GM12864 (cell line): ENCODE measurements at regions not wholly inside any gene's neighbourhood (a gene's known extent, or its start where the extent isn't known, plus 50 kb on each side); places are given as distances from the start of the nearest gene placed in this dataset.

Experiments
- DNase-seq: peaks from one replicate; pipeline ENCODE4 v3.0.0-alpha.2; 2011; ENCODE audit warnings: low read depth
- H3K4me3 ChIP-seq: 2 replicates; pipeline ENCODE4 v1.5.1; 2011; ENCODE audit warnings: mild to moderate bottlenecking, low read depth, low read length, control low read depth
- TF ChIP-seq, protein P1 (sequence below): IDR thresholded peaks from 2 replicates; pipeline ENCODE4 v1.5.1; 2011; ENCODE audit warnings: low read depth, mild to moderate bottlenecking, moderate library complexity, low read length, control low read depth, inconsistent platforms; ENCODE audit errors: missing control alignments

GRCh38 chr11:24060125-24060524, 436.7 kb upstream of the LUZP2 start:
- TF ChIP-seq, protein P1, sequence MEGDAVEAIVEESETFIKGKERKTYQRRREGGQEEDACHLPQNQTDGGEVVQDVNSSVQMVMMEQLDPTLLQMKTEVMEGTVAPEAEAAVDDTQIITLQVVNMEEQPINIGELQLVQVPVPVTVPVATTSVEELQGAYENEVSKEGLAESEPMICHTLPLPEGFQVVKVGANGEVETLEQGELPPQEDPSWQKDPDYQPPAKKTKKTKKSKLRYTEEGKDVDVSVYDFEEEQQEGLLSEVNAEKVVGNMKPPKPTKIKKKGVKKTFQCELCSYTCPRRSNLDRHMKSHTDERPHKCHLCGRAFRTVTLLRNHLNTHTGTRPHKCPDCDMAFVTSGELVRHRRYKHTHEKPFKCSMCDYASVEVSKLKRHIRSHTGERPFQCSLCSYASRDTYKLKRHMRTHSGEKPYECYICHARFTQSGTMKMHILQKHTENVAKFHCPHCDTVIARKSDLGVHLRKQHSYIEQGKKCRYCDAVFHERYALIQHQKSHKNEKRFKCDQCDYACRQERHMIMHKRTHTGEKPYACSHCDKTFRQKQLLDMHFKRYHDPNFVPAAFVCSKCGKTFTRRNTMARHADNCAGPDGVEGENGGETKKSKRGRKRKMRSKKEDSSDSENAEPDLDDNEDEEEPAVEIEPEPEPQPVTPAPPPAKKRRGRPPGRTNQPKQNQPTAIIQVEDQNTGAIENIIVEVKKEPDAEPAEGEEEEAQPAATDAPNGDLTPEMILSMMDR = no peak
- H3K4me3 ChIP-seq = no peak overlapping the region
- no peak for DNase-seq

- DNase-seq = no peak
- TF ChIP-seq, protein P1 = no peak
- no peak overlapping the region for H3K4me3 ChIP-seq
Measured at GRCh38 chr11:24064309-24064903, 432.4 kb upstream of the LUZP2 start.

- no peak for DNase-seq
- H3K4me3 ChIP-seq = no peak overlapping the region
- TF ChIP-seq, protein P1 = no peak
Measured at GRCh38 chr11:24068197-24068596, 428.7 kb upstream of the LUZP2 start.

GRCh38 chr11:24070435-24070834, 426.4 kb upstream of the LUZP2 start:
- no peak for DNase-seq
- H3K4me3 ChIP-seq = no peak overlapping the region
- TF ChIP-seq, protein P1 = no peak

DNA sequence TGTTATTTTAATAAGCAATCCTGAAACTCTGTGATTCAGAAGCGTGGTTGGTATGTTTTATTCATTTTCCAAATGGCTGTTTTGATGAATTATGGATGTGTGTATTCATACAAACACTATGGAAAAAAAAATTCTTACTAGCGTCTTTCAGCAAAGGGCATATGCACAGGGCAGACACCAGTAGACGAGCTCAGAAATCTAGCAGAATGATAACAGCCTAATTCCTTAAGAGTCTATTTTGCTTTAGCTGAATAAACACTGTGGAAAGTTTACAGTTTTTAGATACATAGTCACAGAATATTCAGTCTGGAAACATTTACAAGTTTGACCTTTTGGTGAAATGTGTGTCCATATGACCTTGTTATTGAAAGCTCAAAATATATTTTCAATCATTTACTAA, 418.8 kb upstream of the LUZP2 start:
- no peak overlapping the region for H3K4me3 ChIP-seq
- TF ChIP-seq, protein P1 = no peak
- no peak for DNase-seq

DNA sequence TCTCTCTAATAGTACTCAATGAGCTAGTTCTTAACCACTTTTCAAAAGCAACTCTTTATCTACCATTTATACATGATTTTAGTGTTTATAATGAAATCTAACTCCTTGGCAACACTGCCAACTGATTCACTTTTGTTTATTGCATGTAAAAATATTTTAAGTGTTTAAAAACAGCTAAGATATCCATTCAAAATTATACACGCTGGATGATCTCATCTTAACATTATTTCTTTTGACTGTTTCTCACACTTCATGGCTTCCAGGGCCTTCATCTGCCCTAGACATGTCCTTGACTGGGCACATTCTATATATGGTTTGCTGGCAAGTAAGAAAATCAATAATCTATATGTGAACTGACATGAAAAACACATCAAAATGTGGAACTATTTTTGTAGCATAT, 414.6 kb upstream of the LUZP2 start:
- H3K4me3 ChIP-seq = no peak overlapping the region

DNA sequence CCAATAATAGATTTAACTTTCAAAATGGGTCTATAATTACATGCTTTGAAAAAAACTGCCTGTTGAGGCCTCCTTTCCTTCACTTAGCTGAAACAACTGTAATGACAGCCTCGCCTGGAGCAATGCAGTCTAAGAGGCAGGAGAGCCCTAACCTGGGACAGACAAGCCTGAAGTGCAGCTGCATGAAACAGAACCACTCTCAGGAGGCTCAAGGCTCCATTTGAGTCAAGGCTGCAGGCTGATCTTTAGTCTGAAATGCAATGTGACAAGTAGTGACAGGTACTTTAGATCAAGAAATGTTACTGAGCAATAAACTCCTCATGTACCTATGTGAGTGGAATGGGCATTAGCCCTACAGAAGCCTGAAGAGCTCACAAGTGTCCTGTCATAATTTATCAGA, 414.0 kb upstream of the LUZP2 start:
- H3K4me3 ChIP-seq = no peak overlapping the region
- DNase-seq = no peak
- TF ChIP-seq, protein P1 = no peak

More for the DNA sequence above, 414.6 kb upstream of the LUZP2 start:
- DNase-seq = no peak
- TF ChIP-seq, protein P1 = no peak
